GM21423 (cell line): ENCODE measurements at regions not wholly inside any gene's neighbourhood (a gene's known extent, or its start where the extent isn't known, plus 50 kb on each side); places are given as distances from the start of the nearest gene placed in this dataset.

Source experiments
- ATAC-seq: cut with Tn5 transposase; IDR thresholded peaks from one replicate; pipeline ENCODE4 v1.9.1; 2021; ENCODE audit warnings: mild to moderate bottlenecking, moderate library complexity; ENCODE audit not compliant: unreplicated experiment

DNA sequence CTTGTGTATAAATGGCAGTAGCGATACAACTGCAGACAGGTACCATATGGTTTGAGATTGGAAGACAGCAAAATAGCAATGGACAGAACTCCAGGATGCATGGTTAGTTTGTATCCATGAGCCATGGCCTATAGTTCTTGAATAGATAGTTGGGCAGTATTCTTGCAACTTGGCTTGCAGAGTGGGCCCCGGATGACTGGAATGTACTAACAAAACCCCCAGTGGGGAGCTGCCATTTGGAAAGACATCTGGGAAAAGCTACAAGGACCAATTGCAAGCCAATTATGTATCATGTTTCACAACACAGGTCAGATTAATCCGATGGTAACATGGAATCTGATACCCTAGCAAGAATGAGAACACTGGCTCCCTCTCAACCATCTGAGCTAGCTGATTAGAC lies 279.6 kb downstream of the RERGL start:
- ATAC-seq, result no peak

DNA sequence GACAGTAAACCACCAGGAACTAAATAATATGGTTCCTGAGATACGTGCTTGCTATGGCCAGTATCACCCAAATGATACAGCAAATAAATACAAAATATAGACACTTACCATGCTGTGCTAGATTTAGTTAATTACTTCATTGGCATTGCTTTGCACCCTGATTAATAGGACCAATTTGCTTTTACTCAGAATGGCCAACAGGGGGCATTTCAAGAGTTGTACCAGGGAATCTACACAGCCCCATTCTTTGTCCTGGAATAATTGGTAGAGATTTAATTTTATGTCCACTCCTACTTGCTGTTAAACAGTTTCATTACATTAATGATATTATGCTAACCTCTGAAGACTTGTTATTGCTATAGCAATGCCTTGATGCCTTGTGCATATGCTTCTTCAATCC lies 280.8 kb downstream of the RERGL start:
- no peak for ATAC-seq

DNA sequence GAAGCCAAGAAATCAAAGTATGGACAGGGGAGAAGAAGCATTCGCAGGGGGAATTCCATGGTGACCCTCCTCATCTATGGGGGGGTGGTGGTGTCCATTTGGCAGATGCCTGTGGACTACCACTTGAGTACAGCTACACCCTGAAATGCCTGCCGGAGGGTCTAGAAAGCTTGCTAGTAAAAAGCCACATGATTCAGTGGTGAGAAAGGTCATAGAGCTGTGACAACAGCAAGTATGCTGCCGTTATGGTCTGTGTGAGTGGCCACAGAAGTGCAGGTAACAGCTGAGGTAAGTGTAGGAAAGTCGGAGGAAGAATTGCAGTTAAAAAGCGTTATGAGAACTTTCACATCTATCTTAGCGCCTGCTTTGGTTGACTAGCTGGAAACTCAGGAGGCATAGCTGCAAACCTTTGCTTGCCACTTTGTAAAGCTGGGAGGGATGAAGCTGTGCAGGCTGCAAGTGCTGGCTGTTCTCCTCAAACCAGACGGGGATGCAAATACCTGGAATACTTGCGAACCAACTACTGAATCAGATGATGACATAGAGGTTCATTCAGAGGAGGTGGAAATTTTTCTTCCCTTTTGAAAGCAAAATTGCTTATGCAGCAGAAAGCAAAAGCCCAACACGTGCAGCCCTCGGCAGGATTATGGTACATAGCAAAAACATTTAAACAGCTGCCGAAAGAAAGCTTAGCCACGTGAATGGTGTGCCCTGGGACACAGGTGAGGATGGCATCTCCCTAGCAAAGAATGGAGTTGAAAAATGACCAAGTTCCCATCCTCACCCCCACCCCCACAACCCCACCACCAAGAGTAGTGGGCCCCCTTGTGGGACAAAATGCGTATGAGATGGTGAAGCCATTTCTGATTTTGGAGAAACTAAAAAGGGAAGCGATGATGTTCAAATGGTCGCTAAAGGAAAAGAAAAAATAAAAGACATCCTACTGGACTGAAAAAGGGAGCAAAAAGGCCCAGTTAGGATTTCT lies 287.0 kb downstream of the RERGL start:
- ATAC-seq, result no peak

DNA sequence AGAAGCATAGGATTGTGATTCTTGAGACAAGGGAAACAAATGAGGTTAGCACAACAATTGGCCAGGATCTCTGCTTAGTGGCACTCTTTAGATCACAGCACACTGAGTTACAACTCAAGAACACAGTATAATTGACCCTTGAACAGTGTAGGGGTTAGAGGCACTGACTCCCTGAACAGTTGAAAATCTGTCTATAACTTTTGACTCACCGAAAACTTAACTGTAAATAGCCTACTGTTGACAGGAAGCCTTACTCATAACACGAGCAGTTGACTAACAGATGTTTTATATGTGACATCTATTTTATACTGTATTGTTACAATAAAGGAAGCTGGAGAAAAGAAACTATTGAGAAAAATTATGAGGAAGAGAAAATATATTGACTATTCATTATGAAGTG lies 296.1 kb downstream of the RERGL start:
- ATAC-seq, result no peak

DNA sequence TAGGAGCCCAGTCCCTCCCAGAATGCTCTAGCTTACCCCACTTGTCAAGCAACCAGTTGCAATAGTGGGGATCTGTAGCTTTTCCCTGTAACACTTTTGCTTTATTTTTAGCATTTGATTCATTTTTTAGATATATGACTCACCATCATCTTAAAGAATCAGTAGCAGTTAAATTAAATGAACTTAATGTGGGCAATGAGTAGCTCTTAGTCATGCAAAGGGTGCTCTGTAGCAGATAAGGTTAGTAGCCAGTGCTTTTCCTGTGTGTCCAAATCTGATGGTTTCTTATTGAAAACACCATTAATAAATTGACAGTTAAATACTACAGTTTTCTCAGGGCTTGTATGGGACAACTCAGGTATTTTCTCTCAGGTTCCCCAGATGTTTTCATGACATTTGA lies 311.8 kb downstream of the RERGL start:
- ATAC-seq, result no peak

DNA sequence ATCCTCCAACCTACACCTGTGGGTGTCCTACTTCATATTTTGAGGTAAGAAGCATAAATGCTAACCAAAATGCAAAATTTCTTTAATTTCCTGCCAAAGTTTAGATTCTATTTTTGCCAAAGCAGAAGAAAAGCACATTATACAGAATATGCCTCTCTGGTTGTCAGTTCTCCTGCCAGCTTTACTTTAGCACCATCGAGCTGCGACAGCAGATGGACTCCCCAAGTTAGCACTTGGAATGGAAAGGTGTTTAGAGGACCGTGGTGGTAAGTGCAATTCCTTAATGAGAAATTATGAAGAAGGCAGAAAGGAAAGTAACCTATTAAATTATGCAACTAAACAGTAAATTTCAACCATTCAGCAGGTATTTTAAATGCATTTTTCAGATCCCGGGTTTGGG lies 326.6 kb downstream of the RERGL start:
- no peak for ATAC-seq

DNA sequence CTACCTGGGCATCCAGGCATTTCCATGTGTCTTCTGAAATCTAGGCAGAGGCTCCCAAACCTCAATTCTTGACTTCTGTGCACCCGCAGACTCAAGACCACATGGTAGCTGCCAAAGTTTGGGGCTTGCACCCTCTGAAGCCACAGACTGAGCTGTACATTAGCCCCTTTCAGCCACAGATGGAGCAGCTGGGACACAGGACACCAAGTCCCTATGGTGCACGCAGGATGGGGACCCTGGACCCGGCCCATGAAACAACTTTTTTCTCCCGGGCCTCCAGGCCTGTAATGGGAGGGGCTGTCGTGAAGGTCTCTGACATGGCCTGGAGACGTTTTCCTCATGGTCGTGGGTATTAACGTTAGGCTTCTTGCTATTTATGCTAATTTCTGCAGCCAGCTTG lies 330.0 kb downstream of the RERGL start:
- ATAC-seq, result no peak
